ENCODE measurements at regions not wholly inside any gene's neighbourhood (a gene's known extent, or its start where the extent isn't known, plus 50 kb on each side); places are given as distances from the start of the nearest gene placed in this dataset.
"Not testable (repeated sequence)": the region's sequence is repeated elsewhere in the genome, so short reads cannot be mapped to it uniquely, and the experiment has no call there.

- no peak for DNase-seq
Observed at GRCh38 chr1:163477276-163477830, 155.6 kb downstream of the NUF2 start.

- DNase-seq = not testable (repeated sequence)
Observed at GRCh38 chr1:163498391-163499330, 176.9 kb downstream of the NUF2 start.

- no peak for DNase-seq
Observed at GRCh38 chr1:163504331-163504978, 182.7 kb downstream of the NUF2 start.

- no peak for DNase-seq
Observed at GRCh38 chr1:163509114-163509513, 187.4 kb downstream of the NUF2 start.

GRCh38 chr1:163512349-163512989, 190.7 kb downstream of the NUF2 start:
- DNase-seq = no peak

- DNase-seq = no peak
Observed at GRCh38 chr1:163523375-163524029, 201.7 kb downstream of the NUF2 start.

- DNase-seq = no peak
Observed at GRCh38 chr1:163528710-163529348, 207.1 kb downstream of the NUF2 start.

GRCh38 chr1:163531345-163531744, 209.6 kb downstream of the NUF2 start:
- no peak for DNase-seq

- no peak for DNase-seq
Observed at GRCh38 chr1:163535401-163535800, 213.6 kb downstream of the NUF2 start.

GRCh38 chr1:163535807-163536206, 214.1 kb downstream of the NUF2 start:
- DNase-seq = no peak

GRCh38 chr1:163537809-163538208, 216.1 kb downstream of the NUF2 start:
- DNase-seq = no peak

GRCh38 chr1:163538667-163539066, 216.9 kb downstream of the NUF2 start:
- no peak for DNase-seq

- no peak for DNase-seq
Observed at GRCh38 chr1:163540727-163541126, 219.0 kb downstream of the NUF2 start.

- no peak for DNase-seq
Observed at GRCh38 chr1:163544441-163544840, 222.7 kb downstream of the NUF2 start.

GRCh38 chr1:163558162-163558561, 236.4 kb downstream of the NUF2 start:
- DNase-seq = no peak

- no peak for DNase-seq
Observed at GRCh38 chr1:163561580-163562295, 240.0 kb downstream of the NUF2 start.

GRCh38 chr1:163562355-163562754, 240.6 kb downstream of the NUF2 start:
- DNase-seq = no peak

- no peak for DNase-seq
Observed at GRCh38 chr1:163565166-163565565, 243.4 kb downstream of the NUF2 start.

- DNase-seq = no peak
Observed at GRCh38 chr1:163570071-163570470, 248.3 kb downstream of the NUF2 start.

GRCh38 chr1:163571950-163572349, 250.2 kb downstream of the NUF2 start:
- DNase-seq = no peak

GRCh38 chr1:163574119-163574518, 252.4 kb downstream of the NUF2 start:
- no peak for DNase-seq

- DNase-seq = no peak
Observed at GRCh38 chr1:163580926-163581325, 259.2 kb downstream of the NUF2 start.
